Thyroid gland (tissue), 4 donors: ENCODE measurements at regions not wholly inside any gene's neighbourhood (a gene's known extent, or its start where the extent isn't known, plus 50 kb on each side); places are given as distances from the start of the nearest gene placed in this dataset.

Source experiments
- POLR2A ChIP-seq, 2 donors: fragments of 450-650 bp; IDR thresholded peaks; one replicate each; pipeline ENCODE4 v1.6.1; 2017; ENCODE audit warnings: antibody characterized with exemption in 2 of 2, mild to moderate bottlenecking in 2 of 2, moderate library complexity in 1 of 2
- TF ChIP-seq, protein P1 (sequence below), 6 experiments: fragments of 200-600 bp in 3 of 6; fragments of 450-650 bp in 3 of 6; sonication (generic) in 3 of 6; IDR thresholded peaks; one replicate each; pipeline ENCODE4 v1.5.1; 2016 to 2019; ENCODE audit warnings: antibody characterized with exemption in 6 of 6, mild to moderate bottlenecking in 2 of 6, inconsistent platforms in 1 of 6, moderate library complexity in 1 of 6

DNA sequence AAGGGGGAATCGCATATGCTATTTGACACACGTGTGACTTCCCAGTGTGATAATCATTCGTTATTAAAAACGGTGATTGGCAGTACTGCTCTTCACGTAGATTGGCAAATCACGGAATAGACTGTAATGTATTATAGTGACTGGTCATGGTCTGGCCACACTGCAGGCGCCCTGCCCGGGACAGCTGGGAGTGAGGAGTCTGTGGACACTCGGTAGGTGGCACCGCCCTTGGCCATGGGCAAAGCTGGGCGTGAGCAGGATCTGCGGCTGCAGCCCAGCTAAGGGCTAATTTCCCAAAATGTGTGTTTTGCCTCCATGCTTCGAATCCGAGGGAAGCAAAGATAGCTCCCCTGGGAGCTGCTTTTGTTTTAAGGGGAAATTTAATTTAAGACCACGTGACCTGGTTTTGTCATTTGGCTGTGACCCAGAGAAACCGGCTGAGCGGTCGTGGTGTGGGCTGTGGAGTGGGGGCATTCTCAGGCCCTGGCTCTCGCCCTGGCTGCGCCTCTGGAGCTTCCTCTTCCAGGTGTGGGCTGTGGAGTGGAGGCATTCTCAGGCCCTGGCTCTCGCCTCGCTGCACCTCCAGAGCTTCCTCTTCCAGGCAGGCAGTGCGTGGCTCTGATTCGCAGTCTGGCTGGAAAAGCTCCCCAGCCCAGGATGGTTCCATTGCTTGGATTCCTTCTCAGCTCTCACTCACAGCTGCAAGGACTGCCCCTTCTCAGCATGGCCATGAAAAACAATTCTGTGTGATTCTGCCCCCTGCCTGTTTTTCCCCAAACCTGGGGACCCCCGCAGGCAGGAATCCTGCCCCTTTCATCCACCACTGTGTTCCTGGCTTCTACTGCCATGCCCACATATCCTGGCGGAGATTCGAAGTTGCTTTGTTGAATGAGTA is 131.1 kb downstream of the OLFM1 start:
- no peak for TF ChIP-seq POLR2A (IDR thresholded peaks at IDR 0.05)
- TF ChIP-seq, protein P1, sequence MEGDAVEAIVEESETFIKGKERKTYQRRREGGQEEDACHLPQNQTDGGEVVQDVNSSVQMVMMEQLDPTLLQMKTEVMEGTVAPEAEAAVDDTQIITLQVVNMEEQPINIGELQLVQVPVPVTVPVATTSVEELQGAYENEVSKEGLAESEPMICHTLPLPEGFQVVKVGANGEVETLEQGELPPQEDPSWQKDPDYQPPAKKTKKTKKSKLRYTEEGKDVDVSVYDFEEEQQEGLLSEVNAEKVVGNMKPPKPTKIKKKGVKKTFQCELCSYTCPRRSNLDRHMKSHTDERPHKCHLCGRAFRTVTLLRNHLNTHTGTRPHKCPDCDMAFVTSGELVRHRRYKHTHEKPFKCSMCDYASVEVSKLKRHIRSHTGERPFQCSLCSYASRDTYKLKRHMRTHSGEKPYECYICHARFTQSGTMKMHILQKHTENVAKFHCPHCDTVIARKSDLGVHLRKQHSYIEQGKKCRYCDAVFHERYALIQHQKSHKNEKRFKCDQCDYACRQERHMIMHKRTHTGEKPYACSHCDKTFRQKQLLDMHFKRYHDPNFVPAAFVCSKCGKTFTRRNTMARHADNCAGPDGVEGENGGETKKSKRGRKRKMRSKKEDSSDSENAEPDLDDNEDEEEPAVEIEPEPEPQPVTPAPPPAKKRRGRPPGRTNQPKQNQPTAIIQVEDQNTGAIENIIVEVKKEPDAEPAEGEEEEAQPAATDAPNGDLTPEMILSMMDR (IDR thresholded peaks at IDR 0.05), result no peak
